ENCODE measurements at regions not wholly inside any gene's neighbourhood (a gene's known extent, or its start where the extent isn't known, plus 50 kb on each side); places are given as distances from the start of the nearest gene placed in this dataset.
A peak's percentile ranks its signal among the peaks of the same experiment; 100 is the strongest.

DNA sequence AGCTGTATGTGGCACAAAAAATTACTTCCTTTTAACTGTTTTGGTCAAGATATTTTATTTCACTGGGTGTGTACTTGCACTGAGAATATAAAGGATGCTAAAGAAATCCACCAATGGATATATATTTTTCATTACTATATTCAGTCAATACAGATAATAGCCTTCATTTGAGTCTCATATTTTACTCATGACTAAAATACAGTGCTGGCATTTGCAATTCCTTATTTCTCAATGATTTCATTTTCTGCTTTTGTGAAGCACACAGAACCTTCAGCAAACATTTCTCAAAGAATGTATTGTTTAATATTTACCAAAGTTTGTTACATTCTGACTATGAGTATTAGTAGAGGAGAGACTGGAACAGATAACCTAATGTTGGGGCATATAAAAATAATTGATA is 93.2 kb upstream of the SOX5 start:
- no peak for ATAC-seq (ENCODE audit: insufficient read depth, low FRiP score)
- no peak for DNase-seq
- Histone ChIP-seq H3K27me3 (ENCODE audit: control insufficient read depth in 3 of 3, insufficient read depth in 3 of 3, low read length in 2 of 3) (no peaks in the 10 kb centered on the region), H3K27ac (ENCODE audit: low read depth in 1 of 2, low read length in 1 of 2) (no peak overlapping the region), H3K9ac (ENCODE audit: insufficient read depth in 1 of 2, low read length in 2 of 2) (no peak overlapping the region), H3K4me1 (ENCODE audit: control insufficient read depth in 5 of 5, insufficient read depth in 5 of 5, low read length in 5 of 5) (peaks cover 0 to 5% (median 3%) of the 10 kb centered on the region in 5 donors), H3K36me3 (ENCODE audit: control insufficient read depth in 4 of 4, insufficient read depth in 4 of 4, low read length in 4 of 4) (no peaks in the 10 kb centered on the region), H3K9me3 (ENCODE audit: control insufficient read depth in 4 of 4, insufficient read depth in 3 of 4, low read length in 3 of 4) (no peaks in the 10 kb centered on the region), H3K4me3 (no peak overlapping the region)
- TF ChIP-seq, protein P1, sequence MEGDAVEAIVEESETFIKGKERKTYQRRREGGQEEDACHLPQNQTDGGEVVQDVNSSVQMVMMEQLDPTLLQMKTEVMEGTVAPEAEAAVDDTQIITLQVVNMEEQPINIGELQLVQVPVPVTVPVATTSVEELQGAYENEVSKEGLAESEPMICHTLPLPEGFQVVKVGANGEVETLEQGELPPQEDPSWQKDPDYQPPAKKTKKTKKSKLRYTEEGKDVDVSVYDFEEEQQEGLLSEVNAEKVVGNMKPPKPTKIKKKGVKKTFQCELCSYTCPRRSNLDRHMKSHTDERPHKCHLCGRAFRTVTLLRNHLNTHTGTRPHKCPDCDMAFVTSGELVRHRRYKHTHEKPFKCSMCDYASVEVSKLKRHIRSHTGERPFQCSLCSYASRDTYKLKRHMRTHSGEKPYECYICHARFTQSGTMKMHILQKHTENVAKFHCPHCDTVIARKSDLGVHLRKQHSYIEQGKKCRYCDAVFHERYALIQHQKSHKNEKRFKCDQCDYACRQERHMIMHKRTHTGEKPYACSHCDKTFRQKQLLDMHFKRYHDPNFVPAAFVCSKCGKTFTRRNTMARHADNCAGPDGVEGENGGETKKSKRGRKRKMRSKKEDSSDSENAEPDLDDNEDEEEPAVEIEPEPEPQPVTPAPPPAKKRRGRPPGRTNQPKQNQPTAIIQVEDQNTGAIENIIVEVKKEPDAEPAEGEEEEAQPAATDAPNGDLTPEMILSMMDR (IDR thresholded peaks at IDR 0.05; ENCODE audit: control extremely low read depth, extremely low read depth): no peak

DNA sequence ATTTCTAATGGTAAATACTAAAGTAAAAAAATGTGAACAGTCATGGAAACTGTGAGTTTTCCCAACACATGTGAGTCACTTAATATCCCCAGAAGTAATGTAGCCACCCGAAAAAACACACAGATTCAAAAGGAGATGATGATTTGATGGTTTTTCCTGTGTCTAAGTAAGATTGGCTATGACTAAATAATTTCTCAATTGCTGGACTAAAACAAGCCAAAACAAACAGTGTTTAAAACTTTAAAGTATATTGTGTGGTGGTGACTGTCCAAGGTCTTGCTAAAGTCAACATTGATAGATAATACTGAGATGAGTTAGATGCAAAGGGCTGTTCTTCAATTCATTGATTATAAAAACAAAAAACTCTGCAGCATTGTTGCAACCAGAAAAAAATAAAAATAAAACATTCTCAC is 89.6 kb upstream of the SOX5 start:
- H3K9me3 ChIP-seq (ENCODE audit: control insufficient read depth in 4 of 4, insufficient read depth in 3 of 4, low read length in 3 of 4): no peaks in the 10 kb centered on the region
- no peaks in the 10 kb centered on the region for H3K27me3 ChIP-seq (ENCODE audit: control insufficient read depth in 3 of 3, insufficient read depth in 3 of 3, low read length in 2 of 3)
- no peak for ATAC-seq (ENCODE audit: insufficient read depth, low FRiP score)
- TF ChIP-seq, protein P1 (IDR thresholded peaks at IDR 0.05; ENCODE audit: control extremely low read depth, extremely low read depth): no peak
- DNase-seq: peak in 2 of 3 donors; percentile 26 to 50
- H3K4me3 ChIP-seq: no peak overlapping the region
- WGBS, 2 donors: 58 to 82% methylated on average over 1 of the region's 1 CpG
- no peak overlapping the region for H3K27ac ChIP-seq (ENCODE audit: low read depth in 1 of 2, low read length in 1 of 2)
- H3K9ac ChIP-seq (ENCODE audit: insufficient read depth in 1 of 2, low read length in 2 of 2): no peak overlapping the region
- no peaks in the 10 kb centered on the region for H3K36me3 ChIP-seq (ENCODE audit: control insufficient read depth in 4 of 4, insufficient read depth in 4 of 4, low read length in 4 of 4)
- peaks cover 0 to 17% (median 3%) of the 10 kb centered on the region in 5 donors for H3K4me1 ChIP-seq (ENCODE audit: control insufficient read depth in 5 of 5, insufficient read depth in 5 of 5, low read length in 5 of 5)

DNA sequence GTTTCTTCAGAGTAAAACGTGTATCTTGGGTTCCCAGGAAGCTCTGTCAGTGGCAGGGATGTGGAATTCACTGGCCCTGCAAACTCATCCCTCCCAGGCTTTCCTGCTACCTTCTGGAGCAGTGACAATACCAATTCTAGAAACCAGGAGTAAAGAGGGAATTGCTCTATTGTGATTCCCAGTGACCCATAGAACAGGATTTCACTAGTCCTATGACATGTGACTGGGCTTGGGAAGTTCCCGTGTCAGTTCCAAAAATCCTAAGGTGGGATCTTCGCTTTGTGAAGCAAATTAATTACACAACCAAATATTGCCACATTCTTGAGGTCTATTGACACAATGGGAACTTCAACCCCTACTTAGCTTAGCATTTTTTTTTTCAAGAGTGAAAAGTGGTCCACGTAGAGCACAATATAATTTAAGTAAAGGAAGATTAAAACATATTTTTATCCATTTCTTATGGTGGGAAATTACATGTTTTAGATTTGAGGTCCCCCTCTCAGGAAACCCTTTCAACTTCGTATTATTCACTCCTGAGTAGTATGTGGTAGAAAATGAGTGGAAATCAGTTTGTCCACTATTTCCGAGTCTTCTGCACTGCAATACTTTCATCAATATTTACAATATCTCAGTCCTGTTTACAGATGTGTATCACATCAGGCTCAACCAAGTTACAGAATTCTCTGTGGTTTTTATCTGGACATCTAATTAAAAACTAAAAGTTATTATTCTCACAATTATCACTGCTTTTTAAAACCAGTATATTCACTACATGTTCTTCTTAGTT is 88.9 kb upstream of the SOX5 start:
- WGBS, 2 donors: 66 to 72% methylated on average over 6 of the region's 6 CpGs
- H3K9ac ChIP-seq (ENCODE audit: insufficient read depth in 1 of 2, low read length in 2 of 2): no peak overlapping the region

More for the DNA sequence above, 88.9 kb upstream of the SOX5 start:
- DNase-seq (no peak), ATAC-seq (ENCODE audit: insufficient read depth, low FRiP score) (no peak)
- H3K36me3 ChIP-seq (ENCODE audit: control insufficient read depth in 4 of 4, insufficient read depth in 4 of 4, low read length in 4 of 4): no peaks in the 10 kb centered on the region
- no peak overlapping the region for H3K4me3 ChIP-seq
- H3K4me1 ChIP-seq (ENCODE audit: control insufficient read depth in 5 of 5, insufficient read depth in 5 of 5, low read length in 5 of 5): peaks cover 0 to 17% (median 3%) of the 10 kb centered on the region in 5 donors
- no peaks in the 10 kb centered on the region for H3K27me3 ChIP-seq (ENCODE audit: control insufficient read depth in 3 of 3, insufficient read depth in 3 of 3, low read length in 2 of 3)
- peak overlapping the region in 1 of 2 donors; percentile 21 for H3K27ac ChIP-seq (ENCODE audit: low read depth in 1 of 2, low read length in 1 of 2)
- TF ChIP-seq, protein P1 (IDR thresholded peaks at IDR 0.05; ENCODE audit: control extremely low read depth, extremely low read depth): no peak
- no peaks in the 10 kb centered on the region for H3K9me3 ChIP-seq (ENCODE audit: control insufficient read depth in 4 of 4, insufficient read depth in 3 of 4, low read length in 3 of 4)
